ENCODE measurements at regions not wholly inside any gene's neighbourhood (a gene's known extent, or its start where the extent isn't known, plus 50 kb on each side); places are given as distances from the start of the nearest gene placed in this dataset.

DNA sequence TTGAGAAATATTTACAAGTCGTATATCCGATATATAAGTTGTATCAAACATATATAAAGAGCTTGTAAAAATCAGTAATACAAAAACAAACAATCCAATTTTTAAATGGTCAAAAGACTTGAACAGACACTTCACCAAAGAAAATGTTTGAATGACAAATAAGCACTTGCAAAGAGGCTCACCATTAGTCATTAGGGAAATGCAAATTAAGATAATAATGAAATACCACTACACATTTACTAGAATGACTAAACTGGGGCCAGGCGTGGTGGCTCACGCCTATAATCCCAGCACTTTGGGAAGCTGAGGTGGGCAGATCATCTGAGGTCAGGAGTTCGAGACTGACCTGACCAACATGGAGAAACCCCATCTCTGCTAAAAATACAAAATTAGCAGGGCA lies 134.6 kb upstream of the HAND1 start:
- ChIA-PET POLR2A (no interaction called here), CTCF (no interaction called here)
- no peak for DNase-seq
- Mint-ChIP-seq H3K27me3 (peaks cover 54 to 65% of the 10 kb centered on the region in 2 donors), H3K4me1 (peaks cover 6 to 15% (median 12%) of the 10 kb centered on the region in 3 donors), H3K4me3 (no peak overlapping the region), H3K36me3 (no peaks in the 10 kb centered on the region), H3K27ac (no peak overlapping the region), H3K9me3 (peaks cover 0 to 2% (median 0%) of the 10 kb centered on the region in 5 donors)
- Histone ChIP-seq H3K27me3 (ENCODE audit: insufficient read depth, low read length, poor library complexity, severe bottlenecking) (peaks cover 9% of the 10 kb centered on the region), H3K27ac (ENCODE audit: low read depth, low read length) (no peak overlapping the region), H3K9me3 (ENCODE audit: low read length) (no peaks in the 10 kb centered on the region), H3K4me1 (ENCODE audit: insufficient read depth, low read length) (no peaks in the 10 kb centered on the region), H3K36me3 (ENCODE audit: insufficient read depth, low read length) (no peaks in the 10 kb centered on the region), H3K4me3 (ENCODE audit: low read length) (no peak overlapping the region)

DNA sequence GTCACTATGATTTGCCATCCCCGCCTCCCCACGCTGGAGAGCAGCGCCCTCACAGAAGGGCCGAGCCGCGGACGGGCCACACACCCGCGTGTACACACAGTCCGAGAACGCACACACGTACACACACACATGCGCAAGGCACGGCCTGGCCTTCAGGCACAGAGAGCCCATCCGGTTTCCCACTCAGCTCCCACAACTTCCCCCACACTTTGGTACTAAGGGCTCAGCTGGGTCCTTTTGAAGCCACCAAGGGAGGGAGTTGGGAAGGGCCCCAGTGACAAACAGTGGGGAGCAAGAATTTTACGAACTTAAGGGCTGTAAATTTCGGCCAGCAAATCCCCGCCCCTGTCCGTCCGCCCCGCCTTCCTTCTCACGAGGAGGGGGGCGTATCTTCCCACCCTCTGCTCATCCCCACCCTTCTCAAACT lies 133.3 kb upstream of the HAND1 start:
- peaks cover 0 to 2% (median 0%) of the 10 kb centered on the region in 5 donors for H3K9me3 Mint-ChIP-seq
- H3K9me3 ChIP-seq (ENCODE audit: low read length), result no peaks in the 10 kb centered on the region
- H3K4me1 Mint-ChIP-seq, result peaks cover 6 to 15% (median 12%) of the 10 kb centered on the region in 3 donors
- H3K4me3 ChIP-seq (ENCODE audit: low read length), result no peak overlapping the region
- H3K27me3 ChIP-seq (ENCODE audit: insufficient read depth, low read length, poor library complexity, severe bottlenecking), result peaks cover 9% of the 10 kb centered on the region
- ChIA-PET CTCF (no interaction called here), POLR2A (no interaction called here)
- peaks cover 56 to 72% of the 10 kb centered on the region in 2 donors for H3K27me3 Mint-ChIP-seq
- H3K27ac Mint-ChIP-seq, result no peak overlapping the region
- no peaks in the 10 kb centered on the region for H3K36me3 Mint-ChIP-seq
- no peak for DNase-seq
- peak overlapping the region in 3 of 7 donors; percentile 36 to 54 (median 46) for H3K4me3 Mint-ChIP-seq
- H3K4me1 ChIP-seq (ENCODE audit: insufficient read depth, low read length), result no peaks in the 10 kb centered on the region
- H3K36me3 ChIP-seq (ENCODE audit: insufficient read depth, low read length), result no peaks in the 10 kb centered on the region
- no peak overlapping the region for H3K27ac ChIP-seq (ENCODE audit: low read depth, low read length)

DNA sequence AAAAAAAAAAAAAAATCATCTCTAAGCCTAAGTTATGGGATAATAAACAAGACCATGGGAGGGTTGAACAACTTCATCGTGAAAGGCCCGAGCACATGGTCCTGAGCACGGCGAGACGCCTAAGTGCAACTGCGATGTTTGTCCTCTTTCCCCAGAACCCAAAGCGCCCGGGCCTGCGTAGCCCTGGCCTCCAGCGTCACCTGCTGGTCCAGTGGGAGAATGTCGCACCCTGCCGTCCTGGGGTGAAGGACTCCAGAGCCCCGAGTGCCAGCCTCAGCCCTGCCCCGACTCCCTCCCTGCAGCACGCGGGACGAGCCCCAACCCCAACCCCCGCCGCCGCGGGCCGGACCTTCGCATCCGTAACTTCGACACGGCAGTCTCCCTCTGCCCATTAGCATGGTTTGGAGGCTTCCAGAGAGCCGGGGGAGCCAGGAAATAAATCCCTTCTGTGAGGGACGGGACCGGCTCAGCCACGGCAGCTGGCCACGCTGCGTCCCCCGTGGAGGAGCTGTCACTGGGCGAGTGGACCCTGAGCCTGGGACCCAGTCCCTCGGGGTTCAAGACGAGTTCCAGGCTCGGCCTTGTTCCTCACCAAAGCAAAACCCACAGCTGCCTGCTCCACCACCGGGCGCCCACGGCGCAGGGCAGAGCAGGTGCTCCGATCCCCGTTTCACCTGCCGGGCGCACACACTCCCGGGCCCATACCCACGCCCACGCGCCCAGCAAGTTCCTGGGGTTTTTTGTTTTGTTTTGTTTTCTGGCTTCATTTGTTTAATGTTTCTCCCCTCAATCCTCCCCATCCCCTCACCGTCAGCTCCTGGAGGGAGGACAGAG lies 132.5 kb upstream of the HAND1 start:
- Histone ChIP-seq H3K4me1 (ENCODE audit: insufficient read depth, low read length) (no peaks in the 10 kb centered on the region), H3K9me3 (ENCODE audit: low read length) (no peaks in the 10 kb centered on the region), H3K4me3 (ENCODE audit: low read length) (no peak overlapping the region), H3K27ac (ENCODE audit: low read depth, low read length) (no peak overlapping the region), H3K27me3 (ENCODE audit: insufficient read depth, low read length, poor library complexity, severe bottlenecking) (peaks cover 9% of the 10 kb centered on the region), H3K36me3 (ENCODE audit: insufficient read depth, low read length) (no peaks in the 10 kb centered on the region)
- POLR2A ChIA-PET, result no interaction called here
- DNase-seq, result peak in 4 of 5 donors; percentile 5 to 52 (median 14)
- no peak overlapping the region for H3K27ac Mint-ChIP-seq
- peak overlapping the region in 6 of 7 donors; percentile 13 to 63 (median 48) for H3K4me3 Mint-ChIP-seq
- CTCF ChIA-PET, result interaction anchor here (1.3 kb wide), 1 partner anchor 538 kb away, joined by 3 read pairs; no protein-coding TSS in a partner anchor
- H3K9me3 Mint-ChIP-seq, result peaks cover 0 to 2% (median 0%) of the 10 kb centered on the region in 5 donors
- peaks cover 6 to 15% (median 12%) of the 10 kb centered on the region in 3 donors for H3K4me1 Mint-ChIP-seq
- H3K27me3 Mint-ChIP-seq, result peaks cover 53 to 76% of the 10 kb centered on the region in 2 donors
- H3K36me3 Mint-ChIP-seq, result no peaks in the 10 kb centered on the region

DNA sequence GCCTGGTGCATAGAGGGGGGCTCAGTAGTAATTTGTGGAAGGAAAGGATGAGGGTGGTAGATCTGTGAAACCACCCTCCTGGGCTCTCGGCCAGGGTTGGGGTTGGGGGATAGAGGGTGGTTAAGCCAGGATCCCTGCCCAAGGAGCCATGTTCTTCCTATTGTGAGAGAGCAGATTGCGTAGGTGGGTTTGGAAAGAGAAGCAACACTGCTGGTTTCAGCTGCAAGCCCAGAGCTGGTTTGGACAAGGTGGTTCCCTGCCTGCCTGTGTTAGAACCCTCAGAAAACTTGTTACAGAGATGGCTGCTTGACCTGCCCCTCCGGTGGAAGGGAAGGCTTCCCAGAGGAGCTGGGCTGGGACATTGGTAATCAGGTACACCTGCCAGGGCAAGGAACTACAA lies 131.2 kb upstream of the HAND1 start:
- no peak overlapping the region for H3K4me3 ChIP-seq (ENCODE audit: low read length)
- no peak for DNase-seq
- no peaks in the 10 kb centered on the region for H3K36me3 Mint-ChIP-seq
- peaks cover 11% of the 10 kb centered on the region for H3K27me3 ChIP-seq (ENCODE audit: insufficient read depth, low read length, poor library complexity, severe bottlenecking)
- H3K27ac Mint-ChIP-seq, result no peak overlapping the region
- no peak overlapping the region for H3K4me3 Mint-ChIP-seq
- H3K27me3 Mint-ChIP-seq, result peaks cover 55 to 76% of the 10 kb centered on the region in 2 donors
- H3K4me1 ChIP-seq (ENCODE audit: insufficient read depth, low read length), result no peaks in the 10 kb centered on the region
- peaks cover 0 to 2% (median 0%) of the 10 kb centered on the region in 5 donors for H3K9me3 Mint-ChIP-seq
- no peaks in the 10 kb centered on the region for H3K9me3 ChIP-seq (ENCODE audit: low read length)
- H3K27ac ChIP-seq (ENCODE audit: low read depth, low read length), result no peak overlapping the region
- ChIA-PET POLR2A (no interaction called here), CTCF (interaction anchor here (1.3 kb wide), 1 partner anchor 537 kb away, joined by 3 read pairs; no protein-coding TSS in a partner anchor)
- peaks cover 6 to 15% (median 12%) of the 10 kb centered on the region in 3 donors for H3K4me1 Mint-ChIP-seq
- H3K36me3 ChIP-seq (ENCODE audit: insufficient read depth, low read length), result no peaks in the 10 kb centered on the region

GRCh38 chr5:154608531-154609011 lies 130.5 kb upstream of the HAND1 start:
- ChIA-PET POLR2A (interaction anchor here (0.6 kb wide), 1 partner anchor 123 kb away, joined by 3 read pairs; no protein-coding TSS in a partner anchor), CTCF (no interaction called here)
- no peaks in the 10 kb centered on the region for H3K36me3 ChIP-seq (ENCODE audit: insufficient read depth, low read length)
- no peaks in the 10 kb centered on the region for H3K4me1 ChIP-seq (ENCODE audit: insufficient read depth, low read length)
- H3K27me3 Mint-ChIP-seq, result peaks cover 57 to 78% of the 10 kb centered on the region in 2 donors
- peaks cover 0 to 2% (median 0%) of the 10 kb centered on the region in 5 donors for H3K9me3 Mint-ChIP-seq
- peaks cover 6 to 15% (median 12%) of the 10 kb centered on the region in 3 donors for H3K4me1 Mint-ChIP-seq
- no peak overlapping the region for H3K4me3 ChIP-seq (ENCODE audit: low read length)
- no peak overlapping the region for H3K27ac Mint-ChIP-seq
- peaks cover 12% of the 10 kb centered on the region for H3K27me3 ChIP-seq (ENCODE audit: insufficient read depth, low read length, poor library complexity, severe bottlenecking)
- no peak overlapping the region for H3K4me3 Mint-ChIP-seq
- H3K27ac ChIP-seq (ENCODE audit: low read depth, low read length), result no peak overlapping the region
- no peaks in the 10 kb centered on the region for H3K9me3 ChIP-seq (ENCODE audit: low read length)
- H3K36me3 Mint-ChIP-seq, result no peaks in the 10 kb centered on the region
- no peak for DNase-seq

DNA sequence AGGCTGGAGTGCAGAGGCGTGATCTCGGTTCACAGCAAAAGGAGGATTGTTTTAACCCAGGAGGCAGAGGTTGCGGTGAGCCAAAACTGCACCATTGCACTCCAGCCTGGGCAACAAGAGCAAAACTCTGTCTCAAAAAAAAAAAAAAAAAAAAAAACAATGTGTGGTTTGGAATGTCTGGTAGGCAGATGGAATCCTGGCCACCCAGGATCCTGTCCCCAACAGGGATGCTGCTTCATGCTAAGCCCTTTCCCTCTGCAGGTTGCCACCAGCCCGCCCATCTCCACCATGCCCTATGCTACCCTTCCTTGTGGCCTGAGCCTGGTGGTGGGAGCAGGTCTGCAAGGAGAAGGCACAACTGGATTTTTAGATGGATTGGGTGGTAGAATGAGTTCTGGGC lies 129.7 kb upstream of the HAND1 start:
- peaks cover 12% of the 10 kb centered on the region for H3K27me3 ChIP-seq (ENCODE audit: insufficient read depth, low read length, poor library complexity, severe bottlenecking)
- Mint-ChIP-seq H3K27me3 (peaks cover 51 to 80% of the 10 kb centered on the region in 2 donors), H3K36me3 (no peaks in the 10 kb centered on the region)

GRCh38 chr5:154606246-154606645 lies 128.2 kb upstream of the HAND1 start:
- POLR2A ChIA-PET, result no interaction called here
- CTCF ChIA-PET, result no interaction called here
- no peak overlapping the region for H3K4me3 ChIP-seq (ENCODE audit: low read length)
- no peak overlapping the region for H3K27ac Mint-ChIP-seq
- DNase-seq, result no peak
- no peaks in the 10 kb centered on the region for H3K36me3 Mint-ChIP-seq
- no peaks in the 10 kb centered on the region for H3K9me3 Mint-ChIP-seq
- H3K4me3 Mint-ChIP-seq, result no peak overlapping the region
- no peaks in the 10 kb centered on the region for H3K36me3 ChIP-seq (ENCODE audit: insufficient read depth, low read length)
- H3K27me3 Mint-ChIP-seq, result peaks cover 45 to 78% of the 10 kb centered on the region in 2 donors
- no peaks in the 10 kb centered on the region for H3K4me1 ChIP-seq (ENCODE audit: insufficient read depth, low read length)
- no peaks in the 10 kb centered on the region for H3K9me3 ChIP-seq (ENCODE audit: low read length)
- H3K27me3 ChIP-seq (ENCODE audit: insufficient read depth, low read length, poor library complexity, severe bottlenecking), result peaks cover 12% of the 10 kb centered on the region
- peaks cover 3 to 10% (median 5%) of the 10 kb centered on the region in 3 donors for H3K4me1 Mint-ChIP-seq
- no peak overlapping the region for H3K27ac ChIP-seq (ENCODE audit: low read depth, low read length)

More for the DNA sequence above, 129.7 kb upstream of the HAND1 start:
- no peak overlapping the region for H3K27ac ChIP-seq (ENCODE audit: low read depth, low read length)
- H3K4me3 ChIP-seq (ENCODE audit: low read length), result no peak overlapping the region
- no peak overlapping the region for H3K4me3 Mint-ChIP-seq
- DNase-seq, result no peak
- H3K9me3 ChIP-seq (ENCODE audit: low read length), result no peaks in the 10 kb centered on the region
- H3K27ac Mint-ChIP-seq, result no peak overlapping the region
- H3K36me3 ChIP-seq (ENCODE audit: insufficient read depth, low read length), result no peaks in the 10 kb centered on the region
- ChIA-PET CTCF (no interaction called here), POLR2A (interaction anchor here (0.6 kb wide), 1 partner anchor 123 kb away, joined by 3 read pairs; no protein-coding TSS in a partner anchor)
- no peaks in the 10 kb centered on the region for H3K4me1 ChIP-seq (ENCODE audit: insufficient read depth, low read length)
- H3K9me3 Mint-ChIP-seq, result peaks cover 0 to 2% (median 0%) of the 10 kb centered on the region in 5 donors
- peaks cover 6 to 15% (median 12%) of the 10 kb centered on the region in 3 donors for H3K4me1 Mint-ChIP-seq

DNA sequence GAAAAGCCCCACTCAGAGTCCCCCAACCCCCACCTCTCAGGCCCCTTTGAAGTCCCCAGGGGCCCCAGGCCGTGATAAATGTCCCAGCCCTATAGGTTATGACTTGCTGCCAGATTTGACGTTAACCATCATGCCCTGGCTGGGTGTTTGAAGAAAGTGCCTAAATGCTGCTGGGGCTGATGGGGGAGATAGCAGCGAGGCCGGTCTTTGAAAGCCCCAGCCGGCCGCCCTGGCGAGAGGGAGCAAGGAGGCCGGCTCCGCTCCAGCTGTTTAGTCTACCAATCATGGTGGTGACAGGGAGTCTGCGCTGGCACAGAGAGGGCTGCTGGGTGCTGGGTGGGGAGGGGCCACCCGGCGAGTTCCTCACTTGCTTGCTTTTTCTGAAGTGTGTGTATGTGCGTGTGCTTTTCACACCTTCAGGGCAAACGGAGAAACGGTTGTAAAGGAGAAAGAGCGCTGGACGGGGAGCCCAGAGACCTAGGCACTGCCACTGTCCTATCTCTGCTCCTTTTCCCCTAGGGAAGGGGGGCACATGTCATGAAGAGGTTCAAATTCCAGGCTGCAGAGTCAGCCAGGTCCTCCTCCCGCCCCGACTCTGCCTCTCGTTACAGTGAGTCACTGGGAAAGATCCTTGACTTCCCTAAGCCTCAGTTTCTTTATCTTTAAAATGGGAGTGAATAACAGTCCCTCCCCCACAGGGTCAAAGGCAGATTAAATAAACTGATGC lies 126.1 kb upstream of the HAND1 start:
- no peak for DNase-seq
- H3K9me3 Mint-ChIP-seq, result peaks cover 0 to 2% (median 0%) of the 10 kb centered on the region in 5 donors
- CTCF ChIA-PET, result no interaction called here
- no peak overlapping the region for H3K27ac ChIP-seq (ENCODE audit: low read depth, low read length)
- peaks cover 7% of the 10 kb centered on the region for H3K27me3 ChIP-seq (ENCODE audit: insufficient read depth, low read length, poor library complexity, severe bottlenecking)
- peaks cover 34 to 79% of the 10 kb centered on the region in 2 donors for H3K27me3 Mint-ChIP-seq
- H3K4me3 ChIP-seq (ENCODE audit: low read length), result no peak overlapping the region
- POLR2A ChIA-PET, result no interaction called here
- H3K36me3 ChIP-seq (ENCODE audit: insufficient read depth, low read length), result no peaks in the 10 kb centered on the region
- no peaks in the 10 kb centered on the region for H3K9me3 ChIP-seq (ENCODE audit: low read length)
- H3K36me3 Mint-ChIP-seq, result no peaks in the 10 kb centered on the region
- H3K27ac Mint-ChIP-seq, result no peak overlapping the region
- no peaks in the 10 kb centered on the region for H3K4me1 ChIP-seq (ENCODE audit: insufficient read depth, low read length)
- H3K4me1 Mint-ChIP-seq, result no peaks in the 10 kb centered on the region
- H3K4me3 Mint-ChIP-seq, result no peak overlapping the region
